ENCODE measurements at regions not wholly inside any gene's neighbourhood (a gene's known extent, or its start where the extent isn't known, plus 50 kb on each side); places are given as distances from the start of the nearest gene placed in this dataset.

DNA sequence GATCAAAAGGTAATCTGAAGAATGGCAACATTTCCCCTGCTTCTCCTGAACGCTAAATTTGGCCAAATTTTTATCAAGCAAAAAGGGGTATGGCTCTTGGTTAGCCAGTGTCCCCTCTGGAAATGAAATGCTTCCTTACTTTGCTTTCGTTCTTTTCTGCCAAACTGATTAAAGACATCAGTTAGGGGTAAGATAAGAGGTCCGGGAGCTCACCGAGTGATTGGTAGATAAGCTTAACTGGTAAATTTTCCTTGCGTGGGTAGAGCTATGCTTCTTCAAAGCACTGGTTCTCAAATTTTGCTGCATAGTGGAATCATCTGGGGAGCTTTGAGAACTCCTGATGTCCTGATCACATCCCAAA lies 62.7 kb upstream of the MAPRE2 start:
- TF ChIP-seq EZH2 (IDR thresholded peaks at IDR 0.05) (no peak), POLR2AphosphoS5 (IDR thresholded peaks at IDR 0.05; ENCODE audit: borderline replicate concordance, low read depth, low read length) (no peak), FOXP2 (optimal IDR thresholded peaks at IDR 0.05; ENCODE audit: control extremely low read depth, extremely low read length, insufficient read depth) (no peak)

Data from SK-N-MC (cell line).